IMR-90 (cell line): ENCODE measurements at regions not wholly inside any gene's neighbourhood (a gene's known extent, or its start where the extent isn't known, plus 50 kb on each side); places are given as distances from the start of the nearest gene placed in this dataset.

Experiments
- ATAC-seq: fragments of 200-7000 bp; cut with Tn5 transposase; 2 replicates; pipeline ENCODE4 v1.9.1; 2020; ENCODE audit warnings: low read depth, mild to moderate bottlenecking, moderate library complexity
- BruUV-seq: library from RNA; stranded (reverse); fragments of 400-500 nt; replicated peaks from 2 replicates; lab custom pipeline; 2021; lab: Mats Ljungman, UMichigan
- CTCF ChIA-PET: fragments of 300-600 bp; formaldehyde crosslinking; extraction: SDS; loops from one replicate; lab custom pipeline; 2021; ENCODE audit warnings: antibody characterized with exemption; lab: Yijun Ruan, JAX
- POLR2A ChIA-PET: fragments of 300-600 bp; sonication (Branson Sonifier 250); formaldehyde crosslinking; loops from one replicate; lab custom pipeline; 2022; ENCODE audit warnings: antibody characterized with exemption; ENCODE audit not compliant: unreplicated experiment; lab: Charles Lee
- DNase-seq: peaks from one replicate; pipeline ENCODE4 v3.0.0; 2013
- H2AFZ ChIP-seq: replicated peaks from 2 replicates; pipeline ENCODE3; 2013; ENCODE audit warnings: low read length, mild to moderate bottlenecking; ENCODE audit not compliant: poor library complexity
- H2AK5ac ChIP-seq: 2 replicates; pipeline ENCODE4 v1.6.1; 2013; ENCODE audit warnings: low read depth, low read length, inconsistent platforms
- H2AK9ac ChIP-seq: replicated peaks from 2 replicates; pipeline ENCODE3; 2013; ENCODE audit warnings: mild to moderate bottlenecking, low read depth, low read length, moderate library complexity; ENCODE audit not compliant: poor library complexity
- H2BK120ac ChIP-seq: 2 replicates; pipeline ENCODE4 v1.6.1; 2013; ENCODE audit warnings: low read depth, low read length, inconsistent platforms
- H2BK15ac ChIP-seq: 3 replicates; pipeline ENCODE4 v1.6.1; 2013; ENCODE audit warnings: low read depth, low read length, inconsistent platforms
- H2BK20ac ChIP-seq: 2 replicates; pipeline ENCODE4 v1.6.1; 2013; ENCODE audit warnings: low read depth, mild to moderate bottlenecking, inconsistent platforms, low read length, moderate library complexity
- H2BK5ac ChIP-seq: 2 replicates; pipeline ENCODE4 v1.6.1; 2013; ENCODE audit warnings: mild to moderate bottlenecking, low read depth, low read length, inconsistent platforms; ENCODE audit not compliant: poor library complexity, severe bottlenecking
- H3K14ac ChIP-seq: replicated peaks from 2 replicates; pipeline ENCODE4 v1.6.1; 2013; ENCODE audit warnings: low read depth, low read length, inconsistent platforms
- H3K18ac ChIP-seq: 2 replicates; pipeline ENCODE4 v1.6.1; 2013; ENCODE audit warnings: low read depth, low read length, control low read depth
- H3K23ac ChIP-seq: 2 replicates; pipeline ENCODE4 v1.6.1; 2013; ENCODE audit warnings: low read depth, low read length, inconsistent platforms
- H3K27ac ChIP-seq: 2 replicates; pipeline ENCODE4 v1.5.1; 2013; ENCODE audit warnings: mild to moderate bottlenecking, control low read depth, low read length; ENCODE audit not compliant: insufficient read depth
- H3K27me3 ChIP-seq: 2 replicates; pipeline ENCODE4 v1.6.1; 2013; ENCODE audit warnings: low read length; ENCODE audit not compliant: control insufficient read depth, insufficient read depth
- H3K36me3 ChIP-seq: 2 replicates; pipeline ENCODE4 v1.6.1; 2013; ENCODE audit warnings: low read length, mixed read lengths; ENCODE audit not compliant: control insufficient read depth, insufficient read depth
- H3K4ac ChIP-seq: 2 replicates; pipeline ENCODE4 v1.6.1; 2013; ENCODE audit warnings: low read depth, low read length, inconsistent platforms
- H3K4me1 ChIP-seq: 2 replicates; pipeline ENCODE4 v1.6.1; 2013; ENCODE audit warnings: low read length, mixed read lengths; ENCODE audit not compliant: control insufficient read depth, insufficient read depth
- H3K4me2 ChIP-seq: 2 replicates; pipeline ENCODE4 v1.6.1; 2013; ENCODE audit warnings: low read depth, mild to moderate bottlenecking, control low read depth, low read length, moderate library complexity
- H3K4me3 ChIP-seq: 2 replicates; pipeline ENCODE4 v1.5.1; 2013; ENCODE audit warnings: low read depth, mild to moderate bottlenecking, control low read depth, low read length, moderate library complexity; ENCODE audit not compliant: insufficient read depth
- H3K56ac ChIP-seq: 2 replicates; pipeline ENCODE4 v1.6.1; 2013; ENCODE audit warnings: low read length, inconsistent platforms; ENCODE audit not compliant: insufficient read depth; ENCODE audit errors: extremely low read depth
- H3K79me1 ChIP-seq, 2 experiments: 2 replicates each; pipeline ENCODE4 v1.6.1; 2013; ENCODE audit warnings: low read length in 2 of 2, inconsistent platforms in 1 of 2, low read depth in 1 of 2
- H3K9ac ChIP-seq: 2 replicates; pipeline ENCODE4 v1.6.1; 2013; ENCODE audit warnings: low read depth, low read length, control low read depth
- H3K9me1 ChIP-seq: 2 replicates; pipeline ENCODE4 v1.6.1; 2013; ENCODE audit warnings: low read length, inconsistent platforms; ENCODE audit not compliant: insufficient read depth
- H3K9me3 ChIP-seq: 2 replicates; pipeline ENCODE4 v1.6.1; 2013; ENCODE audit warnings: low read length; ENCODE audit not compliant: control insufficient read depth, insufficient read depth
- H4K20me1 ChIP-seq: 2 replicates; pipeline ENCODE4 v1.6.1; 2013; ENCODE audit warnings: low read length, inconsistent platforms; ENCODE audit not compliant: insufficient read depth
- H4K5ac ChIP-seq: 2 replicates; pipeline ENCODE4 v1.6.1; 2013; ENCODE audit warnings: mild to moderate bottlenecking, low read depth, low read length, control low read depth
- H4K8ac ChIP-seq, 2 experiments: 2 replicates each; pipeline ENCODE4 v1.6.1; 2013; ENCODE audit warnings: low read depth in 2 of 2, low read length in 2 of 2, control low read depth in 1 of 2, inconsistent platforms in 1 of 2
- H4K91ac ChIP-seq: 2 replicates; pipeline ENCODE4 v1.6.1; 2013; ENCODE audit warnings: low read depth, low read length, inconsistent platforms; ENCODE audit not compliant: insufficient read depth
- BHLHE40 ChIP-seq: fragments of 150-350 bp; IDR thresholded peaks from 2 replicates; pipeline ENCODE4 v1.6.1; 2016; ENCODE audit warnings: mild to moderate bottlenecking, low read depth, low read length
- CEBPB ChIP-seq: IDR thresholded peaks from 2 replicates; pipeline ENCODE4 v1.6.1; 2012; ENCODE audit warnings: low read depth, low read length, improper control_type of control experiment
- CHD1 ChIP-seq: IDR thresholded peaks from 2 replicates; pipeline ENCODE4 v1.6.1; 2012; ENCODE audit warnings: low read depth, low read length, improper control_type of control experiment
- MAFK ChIP-seq: IDR thresholded peaks from 2 replicates; pipeline ENCODE4 v1.6.1; 2012; ENCODE audit warnings: low read depth, low read length, improper control_type of control experiment
- MXI1 ChIP-seq: IDR thresholded peaks from 2 replicates; pipeline ENCODE4 v1.6.1; 2012; ENCODE audit warnings: low read depth, mild to moderate bottlenecking, low read length, moderate library complexity, borderline replicate concordance
- NFE2L2 ChIP-seq: fragments of 150-350 bp; IDR thresholded peaks from 2 replicates; pipeline ENCODE4 v1.6.1; 2016; ENCODE audit warnings: low read depth, mild to moderate bottlenecking, low read length
- RAD21 ChIP-seq: IDR thresholded peaks from 2 replicates; pipeline ENCODE4 v1.6.1; 2012; ENCODE audit warnings: low read length, improper control_type of control experiment
- RCOR1 ChIP-seq: IDR thresholded peaks from 2 replicates; pipeline ENCODE4 v1.6.1; 2012; ENCODE audit warnings: mild to moderate bottlenecking, low read length, improper control_type of control experiment; ENCODE audit not compliant: insufficient replicate concordance
- RFX5 ChIP-seq: IDR thresholded peaks from 2 replicates; pipeline ENCODE4 v1.8.0; 2012; ENCODE audit warnings: low read depth, mild to moderate bottlenecking, low read length, moderate library complexity
- SMC3 ChIP-seq: fragments of 150-350 bp; IDR thresholded peaks from 2 replicates; pipeline ENCODE4 v1.6.1; 2016; ENCODE audit warnings: low read depth, mild to moderate bottlenecking, antibody characterized with exemption, low read length, moderate library complexity
- WGBS, 2 experiments: methylation state at CpG; one replicate each; pipeline versions ENCODE4 v1.1.5 to v1.1.7; 2013; ENCODE audit warnings: missing lambda C conversion rate in 2 of 2; ENCODE audit not compliant: insufficient read length in 1 of 2; ENCODE audit errors: extremely low coverage in 2 of 2; 5-methylcytosine and 5-hydroxymethylcytosine counted together
- dilution Hi-C: fragments of 300-500 bp; cut with HindIII; formaldehyde crosslinking; loops from one replicate; pipeline ENCODE4 v1.14.3; 2018; ENCODE audit warnings: low sequenced_read_pairs; ENCODE audit not compliant: unreplicated experiment
- in situ Hi-C: fragments of 300-500 bp; cut with MboI; formaldehyde crosslinking; loops from 3 replicates; pipeline ENCODE4 v1.14.3; 2019; ENCODE audit warnings: low sequenced_read_pairs, inconsistent platforms, mixed read lengths
- intact Hi-C: fragments of 100-400 bp; cut with micrococcal nuclease; formaldehyde crosslinking; loops from 2 replicates; pipeline ENCODE4 v1.10.0; 2022
- TF ChIP-seq, protein P1 (sequence below): fragments of 150-350 bp; IDR thresholded peaks from 2 replicates; pipeline ENCODE4 v1.6.1; 2017; ENCODE audit warnings: mild to moderate bottlenecking, antibody characterized with exemption, low read length, low read depth
- TF ChIP-seq, protein P2 (sequence below): fragments of 150-350 bp; IDR thresholded peaks from 2 replicates; pipeline ENCODE4 v1.6.1; 2016; ENCODE audit warnings: low read depth, mild to moderate bottlenecking, low read length, moderate library complexity, borderline replicate concordance
- TF ChIP-seq, protein P3 (sequence below): conservative IDR thresholded peaks from 2 replicates; pipeline ENCODE4 v1.5.1; 2012; ENCODE audit warnings: mild to moderate bottlenecking, low read depth, low read length, improper control_type of control experiment

DNA sequence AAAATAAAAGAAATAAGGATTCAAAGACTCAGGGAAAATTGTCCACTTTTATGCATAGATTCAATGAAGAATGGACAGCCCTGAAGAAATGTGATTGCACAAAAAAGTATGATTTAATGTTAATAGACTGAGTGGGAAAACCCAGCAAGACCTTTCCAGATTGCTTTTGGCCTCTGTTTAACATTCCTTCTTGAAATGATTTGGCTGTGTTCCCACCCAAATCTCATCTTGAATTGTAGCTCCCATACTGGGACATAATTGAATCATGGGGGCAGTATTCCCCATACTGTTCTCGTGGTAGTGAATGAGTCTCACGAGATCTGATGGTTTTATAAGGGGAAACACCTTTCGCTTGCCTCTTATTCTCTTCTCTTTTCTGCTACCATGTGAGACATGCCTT is 1316.9 kb upstream of the SEL1L start:
- no peak overlapping the region for H3K4ac ChIP-seq
- ChIA-PET CTCF (no interaction called here), POLR2A (no interaction called here)
- no peak for TF ChIP-seq SMC3
- no peak for TF ChIP-seq NFE2L2
- TF ChIP-seq, protein P1, sequence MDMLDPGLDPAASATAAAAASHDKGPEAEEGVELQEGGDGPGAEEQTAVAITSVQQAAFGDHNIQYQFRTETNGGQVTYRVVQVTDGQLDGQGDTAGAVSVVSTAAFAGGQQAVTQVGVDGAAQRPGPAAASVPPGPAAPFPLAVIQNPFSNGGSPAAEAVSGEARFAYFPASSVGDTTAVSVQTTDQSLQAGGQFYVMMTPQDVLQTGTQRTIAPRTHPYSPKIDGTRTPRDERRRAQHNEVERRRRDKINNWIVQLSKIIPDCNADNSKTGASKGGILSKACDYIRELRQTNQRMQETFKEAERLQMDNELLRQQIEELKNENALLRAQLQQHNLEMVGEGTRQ = no peak
- TF ChIP-seq RCOR1 = no peak
- no peak for TF ChIP-seq CHD1
- no peak for TF ChIP-seq BHLHE40
- TF ChIP-seq CEBPB = no peak
- TF ChIP-seq MAFK = no peak
- TF ChIP-seq, protein P2, sequence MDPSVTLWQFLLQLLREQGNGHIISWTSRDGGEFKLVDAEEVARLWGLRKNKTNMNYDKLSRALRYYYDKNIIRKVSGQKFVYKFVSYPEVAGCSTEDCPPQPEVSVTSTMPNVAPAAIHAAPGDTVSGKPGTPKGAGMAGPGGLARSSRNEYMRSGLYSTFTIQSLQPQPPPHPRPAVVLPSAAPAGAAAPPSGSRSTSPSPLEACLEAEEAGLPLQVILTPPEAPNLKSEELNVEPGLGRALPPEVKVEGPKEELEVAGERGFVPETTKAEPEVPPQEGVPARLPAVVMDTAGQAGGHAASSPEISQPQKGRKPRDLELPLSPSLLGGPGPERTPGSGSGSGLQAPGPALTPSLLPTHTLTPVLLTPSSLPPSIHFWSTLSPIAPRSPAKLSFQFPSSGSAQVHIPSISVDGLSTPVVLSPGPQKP = no peak
- TF ChIP-seq MXI1 = no peak
- no peak for TF ChIP-seq RFX5
- no peak for TF ChIP-seq RAD21
- TF ChIP-seq, protein P3, sequence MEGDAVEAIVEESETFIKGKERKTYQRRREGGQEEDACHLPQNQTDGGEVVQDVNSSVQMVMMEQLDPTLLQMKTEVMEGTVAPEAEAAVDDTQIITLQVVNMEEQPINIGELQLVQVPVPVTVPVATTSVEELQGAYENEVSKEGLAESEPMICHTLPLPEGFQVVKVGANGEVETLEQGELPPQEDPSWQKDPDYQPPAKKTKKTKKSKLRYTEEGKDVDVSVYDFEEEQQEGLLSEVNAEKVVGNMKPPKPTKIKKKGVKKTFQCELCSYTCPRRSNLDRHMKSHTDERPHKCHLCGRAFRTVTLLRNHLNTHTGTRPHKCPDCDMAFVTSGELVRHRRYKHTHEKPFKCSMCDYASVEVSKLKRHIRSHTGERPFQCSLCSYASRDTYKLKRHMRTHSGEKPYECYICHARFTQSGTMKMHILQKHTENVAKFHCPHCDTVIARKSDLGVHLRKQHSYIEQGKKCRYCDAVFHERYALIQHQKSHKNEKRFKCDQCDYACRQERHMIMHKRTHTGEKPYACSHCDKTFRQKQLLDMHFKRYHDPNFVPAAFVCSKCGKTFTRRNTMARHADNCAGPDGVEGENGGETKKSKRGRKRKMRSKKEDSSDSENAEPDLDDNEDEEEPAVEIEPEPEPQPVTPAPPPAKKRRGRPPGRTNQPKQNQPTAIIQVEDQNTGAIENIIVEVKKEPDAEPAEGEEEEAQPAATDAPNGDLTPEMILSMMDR = no peak
- no peaks in the 10 kb centered on the region for H3K4me1 ChIP-seq
- no peak overlapping the region for H3K23ac ChIP-seq
- H2AK5ac ChIP-seq = no peak overlapping the region
- no peak overlapping the region for H2AK9ac ChIP-seq
- H4K91ac ChIP-seq = no peak overlapping the region
- no peak overlapping the region for H3K56ac ChIP-seq
- no peaks in the 10 kb centered on the region for H3K27me3 ChIP-seq
- no peaks in the 10 kb centered on the region for H3K9me1 ChIP-seq
- ATAC-seq = no peak
- no peak overlapping the region for H2AFZ ChIP-seq
- H3K4me3 ChIP-seq = no peak overlapping the region
- no peak overlapping the region for H3K9ac ChIP-seq
- intact Hi-C loops = no loop called here
- H3K14ac ChIP-seq = no peak overlapping the region
- no peak overlapping the region for H3K4me2 ChIP-seq
- H2BK20ac ChIP-seq = no peak overlapping the region
- dilution Hi-C loops = no loop called here
- H3K18ac ChIP-seq = no peak overlapping the region
- no peaks in the 10 kb centered on the region; the same call in 1 of the 2 replicates for H3K9me3 ChIP-seq
- in situ Hi-C loops = loop anchor here (10.0 kb wide), 1 partner anchor 614 kb away; no protein-coding TSS in a partner anchor
- H2BK120ac ChIP-seq = no peak overlapping the region
- no peaks in the 10 kb centered on the region for H3K36me3 ChIP-seq
- no peaks in the 10 kb centered on the region for H3K79me1 ChIP-seq
- no peaks in the 10 kb centered on the region for H4K20me1 ChIP-seq
- no peak overlapping the region for H3K27ac ChIP-seq
- BruUV-seq = no TSS peak
- no peak overlapping the region for H4K5ac ChIP-seq
- no CpG with 5 or more reads among the region's 3 CpGs for whole genome bisulfite sequencing, 2 experiments
- H2BK15ac ChIP-seq = no peak overlapping the region
- no peak overlapping the region for H2BK5ac ChIP-seq
- no peak for DNase-seq
- H4K8ac ChIP-seq = no peak overlapping the region
